HG03039 (cell line): ENCODE measurements at regions not wholly inside any gene's neighbourhood (a gene's known extent, or its start where the extent isn't known, plus 50 kb on each side); places are given as distances from the start of the nearest gene placed in this dataset.

Experiments used
- ATAC-seq: cut with Tn5 transposase; IDR thresholded peaks from one replicate; pipeline ENCODE4 v1.9.1; 2021; ENCODE audit warnings: mild to moderate bottlenecking, moderate library complexity; ENCODE audit not compliant: unreplicated experiment

DNA sequence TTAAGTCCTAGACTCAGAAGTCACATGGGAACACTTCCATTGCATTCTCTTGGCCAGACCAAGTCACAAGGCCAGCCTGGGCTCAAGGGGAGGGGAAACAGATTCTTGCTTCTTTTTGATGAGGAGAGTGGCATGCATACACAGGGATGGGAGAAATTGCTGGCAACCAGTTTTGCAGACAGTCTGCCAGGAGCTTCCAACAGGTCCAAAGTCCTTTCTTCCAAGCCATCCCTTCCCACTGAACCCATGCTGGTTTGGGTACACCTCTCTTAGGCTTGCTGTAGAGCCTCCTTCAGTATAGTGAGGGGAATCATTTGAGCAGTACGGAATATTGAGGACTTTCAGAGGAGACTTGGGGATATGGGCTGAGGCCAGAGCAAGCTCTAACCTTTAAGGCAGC lies 267.8 kb downstream of the BCOR start:
- ATAC-seq, result no peak

- no peak for ATAC-seq
These were observed 267.3 kb downstream of the BCOR start for GRCh38 chrX:39830414-39830813.

DNA sequence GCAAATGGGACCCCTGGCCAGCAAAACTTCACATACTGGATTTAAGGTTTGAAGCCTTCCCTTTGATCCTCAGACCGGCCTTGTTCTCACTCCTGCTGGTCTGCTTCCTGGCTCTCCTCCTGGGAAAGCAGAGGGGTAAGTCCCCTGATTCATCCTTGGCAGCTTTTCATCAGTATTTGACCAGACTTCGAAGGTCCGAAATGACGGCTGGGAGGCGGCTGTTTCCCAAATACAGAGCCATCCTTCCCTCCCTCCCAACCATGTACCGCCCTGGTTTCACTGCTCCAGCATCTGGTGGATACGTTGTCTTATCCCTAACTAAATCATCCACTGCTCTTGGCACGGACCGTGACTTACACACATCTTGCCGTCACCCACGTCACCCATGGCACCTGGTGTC lies 265.5 kb downstream of the BCOR start:
- no peak for ATAC-seq

DNA sequence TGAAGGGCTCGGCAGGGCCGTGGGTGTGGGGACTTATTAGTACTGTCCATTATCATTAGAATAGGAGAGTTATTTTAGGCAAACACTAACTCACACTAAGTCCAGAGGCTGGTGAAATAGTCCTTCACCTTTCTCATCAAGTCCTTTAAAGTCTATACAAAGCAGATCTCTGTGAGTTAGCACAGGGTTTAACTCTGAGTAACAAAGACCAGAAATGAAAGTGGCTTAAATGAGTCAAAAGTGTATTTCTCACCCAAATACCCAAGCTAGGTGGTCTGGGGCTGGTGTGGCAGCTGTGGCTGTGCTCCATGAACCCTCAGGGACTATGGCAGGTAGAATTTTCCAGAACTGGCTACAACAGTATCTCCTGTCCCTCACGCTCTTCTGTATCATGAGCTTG lies 263.2 kb downstream of the BCOR start:
- ATAC-seq, result no peak

DNA sequence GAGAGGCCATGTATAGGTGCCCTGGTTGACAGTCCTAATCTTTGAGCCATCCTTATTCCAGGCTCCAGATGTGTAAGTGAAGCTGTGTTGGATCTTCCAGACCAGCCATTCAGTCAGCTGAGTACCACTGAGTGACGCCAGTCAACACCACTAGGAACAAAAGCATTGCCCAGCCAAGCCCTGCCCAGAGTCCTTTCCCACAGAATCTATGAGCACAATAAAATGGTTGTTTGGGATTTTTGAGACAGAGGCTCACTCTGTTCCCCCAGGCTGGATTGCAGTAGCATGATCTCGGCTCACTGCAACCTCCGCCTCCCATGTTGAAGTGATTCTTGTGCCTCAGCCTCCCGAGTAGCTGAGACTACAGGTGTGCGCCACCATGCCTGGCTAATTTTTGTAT lies 262.5 kb downstream of the BCOR start:
- no peak for ATAC-seq

DNA sequence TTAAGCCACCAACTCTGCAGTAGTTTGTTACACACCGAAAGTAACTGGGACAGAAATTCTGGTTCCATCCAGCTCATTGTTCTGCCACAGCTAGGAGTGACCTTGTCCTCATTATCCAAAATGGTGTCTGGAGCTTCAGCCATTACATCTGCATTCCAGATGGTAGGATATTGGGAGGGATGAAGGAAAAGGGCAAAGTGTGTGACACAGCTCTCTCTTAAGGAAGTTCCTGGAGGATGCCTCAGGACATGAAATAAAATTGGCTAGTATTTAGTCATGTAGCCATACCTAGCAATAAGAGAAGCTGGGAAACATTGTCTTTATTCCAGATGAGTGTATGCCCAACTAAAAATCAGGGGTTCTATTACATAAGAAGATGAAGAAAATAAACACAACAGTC lies 262.0 kb downstream of the BCOR start:
- ATAC-seq, result no peak

DNA sequence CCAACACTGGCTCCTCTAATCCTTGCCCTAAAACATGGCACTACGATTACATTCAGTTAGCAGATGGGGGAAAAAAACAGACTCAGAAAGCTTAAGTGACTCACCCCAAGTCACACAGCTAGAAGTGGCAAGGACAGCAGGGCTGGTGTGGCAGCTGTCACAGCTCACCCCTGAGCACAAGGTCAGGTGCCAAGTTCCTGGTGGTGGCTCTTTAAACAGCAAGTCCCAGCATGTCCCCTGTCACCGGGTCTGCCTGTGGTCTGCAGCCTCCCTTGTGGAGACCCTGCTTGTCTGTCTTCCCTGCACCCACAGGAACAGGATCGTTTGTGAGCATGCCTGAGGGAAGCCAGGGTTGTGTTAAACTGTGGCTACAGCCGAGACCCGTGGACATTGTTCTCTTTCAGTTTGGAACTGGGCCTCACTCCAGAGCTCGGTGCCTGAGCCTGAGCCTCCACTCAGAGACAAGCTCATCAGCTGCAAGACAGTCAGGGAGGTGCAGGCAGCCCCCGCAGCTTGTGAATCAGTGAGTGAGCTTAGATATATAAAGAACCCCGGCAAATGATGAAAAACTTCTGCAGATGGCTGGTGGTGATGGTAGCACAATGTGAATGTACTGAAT lies 260.8 kb downstream of the BCOR start:
- no peak for ATAC-seq

GRCh38 chrX:39837688-39838087 lies 260.1 kb downstream of the BCOR start:
- no peak for ATAC-seq

DNA sequence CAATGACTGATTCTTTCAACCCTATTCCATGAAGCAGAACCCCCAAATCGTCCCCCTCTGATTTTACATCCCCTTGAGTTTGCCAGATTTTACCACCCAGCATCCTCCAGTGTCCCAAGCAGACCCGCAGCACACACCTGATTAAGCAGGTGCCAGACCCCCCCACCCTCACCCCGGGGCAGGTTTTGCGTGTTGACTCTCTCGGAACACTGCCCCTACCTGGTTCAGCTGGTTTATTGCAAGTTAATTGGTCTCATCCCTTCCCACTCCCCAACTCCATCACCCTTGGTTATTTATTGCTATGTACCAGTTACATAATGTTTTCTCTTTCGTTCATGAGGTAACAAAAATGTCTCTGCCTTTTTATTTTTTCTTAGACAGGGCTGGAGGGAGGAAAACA lies 258.4 kb downstream of the BCOR start:
- no peak for ATAC-seq

GRCh38 chrX:39840133-39840532 lies 257.6 kb downstream of the BCOR start:
- no peak for ATAC-seq

- ATAC-seq, result no peak
These were observed 257.1 kb downstream of the BCOR start for GRCh38 chrX:39840581-39841093.

- no peak for ATAC-seq
These were observed 256.2 kb downstream of the BCOR start for GRCh38 chrX:39841604-39842003.

GRCh38 chrX:39842281-39842973 lies 255.3 kb downstream of the BCOR start:
- ATAC-seq, result no peak

GRCh38 chrX:39843318-39843717 lies 254.4 kb downstream of the BCOR start:
- ATAC-seq, result no peak

GRCh38 chrX:39845233-39845632 lies 252.5 kb downstream of the BCOR start:
- no peak for ATAC-seq

DNA sequence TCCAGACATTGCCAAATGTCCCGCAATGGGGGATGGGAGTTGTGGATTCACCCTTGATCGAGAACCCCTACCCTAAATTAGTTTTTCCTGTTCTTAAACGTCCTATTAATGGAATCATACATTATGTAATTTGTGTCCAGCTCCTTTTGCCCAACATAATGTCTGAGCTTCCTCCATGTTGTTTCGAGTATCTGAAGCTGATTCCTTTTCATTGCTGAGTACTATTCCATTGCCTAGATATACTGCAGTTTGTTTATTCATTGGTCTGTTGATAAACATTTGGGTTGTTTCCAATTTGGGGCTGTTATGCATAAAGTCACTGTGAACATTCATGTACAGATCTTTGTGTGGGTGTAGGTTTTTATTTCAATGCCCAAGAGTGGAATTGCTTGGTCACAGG lies 251.3 kb downstream of the BCOR start:
- ATAC-seq, result no peak

- ATAC-seq, result no peak
These were observed 249.5 kb downstream of the BCOR start for GRCh38 chrX:39848243-39848642.

DNA sequence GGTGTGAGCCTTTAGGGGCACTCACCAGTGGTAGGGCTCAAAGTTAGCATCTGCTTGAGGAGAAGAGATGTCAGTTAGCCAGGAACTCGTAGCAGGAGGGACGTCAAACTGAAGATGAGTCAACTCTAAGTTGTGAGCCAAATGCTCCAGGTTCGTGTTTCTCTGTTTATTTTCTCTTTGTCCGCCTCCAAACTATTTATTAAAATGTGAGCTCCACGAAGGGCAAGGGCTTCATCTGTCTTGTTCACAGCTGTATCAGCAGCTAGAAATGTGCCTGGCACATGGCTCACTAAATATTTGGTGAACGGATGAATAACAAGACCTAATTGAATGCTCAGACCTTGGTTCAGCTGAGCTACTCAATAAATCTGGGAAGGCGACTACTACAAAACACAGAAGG lies 248.9 kb downstream of the BCOR start:
- no peak for ATAC-seq

- no peak for ATAC-seq
These were observed 247.5 kb downstream of the BCOR start for GRCh38 chrX:39850209-39850608.

GRCh38 chrX:39850630-39851152 lies 247.1 kb downstream of the BCOR start:
- no peak for ATAC-seq

GRCh38 chrX:39851745-39852455 lies 245.9 kb downstream of the BCOR start:
- ATAC-seq, result no peak

- no peak for ATAC-seq
These were observed 245.3 kb downstream of the BCOR start for GRCh38 chrX:39852491-39852890.
